HEK293T (cell line): ENCODE measurements at regions not wholly inside any gene's neighbourhood (a gene's known extent, or its start where the extent isn't known, plus 50 kb on each side); places are given as distances from the start of the nearest gene placed in this dataset.

ENCODE experiments used
- HDGF ChIP-seq: fragments of 450-650 bp; IDR thresholded peaks from 2 replicates; pipeline ENCODE4 v1.6.1; 2017; ENCODE audit warnings: antibody characterized with exemption, borderline replicate concordance
- LEF1 ChIP-seq: fragments of 450-650 bp; IDR thresholded peaks from 2 replicates; pipeline ENCODE4 v1.6.1; 2017; ENCODE audit warnings: mild to moderate bottlenecking, borderline replicate concordance
- SP1 ChIP-seq: fragments of 450-650 bp; IDR thresholded peaks from 2 replicates; pipeline ENCODE4 v1.6.1; 2017
- SUZ12 ChIP-seq: fragments of 450-650 bp; IDR thresholded peaks from 2 replicates; pipeline ENCODE4 v1.6.1; 2016; ENCODE audit warnings: mild to moderate bottlenecking
- ZNF384 ChIP-seq: fragments of 450-650 bp; IDR thresholded peaks from 2 replicates; pipeline ENCODE4 v1.6.1; 2016

- TF ChIP-seq ZNF384, result no peak
- no peak for TF ChIP-seq LEF1
- TF ChIP-seq SP1, result no peak
- no peak for TF ChIP-seq SUZ12
- TF ChIP-seq HDGF, result no peak
Observed at GRCh38 chr12:23259558-23259957, 634.6 kb downstream of the ETNK1 start.
